NCI-H748 treated with DMSO at 0.1 percent for 48 hours (cell line): ENCODE measurements at regions not wholly inside any gene's neighbourhood (a gene's known extent, or its start where the extent isn't known, plus 50 kb on each side); places are given as distances from the start of the nearest gene placed in this dataset.
"Not testable (repeated sequence)": the region's sequence is repeated elsewhere in the genome, so short reads cannot be mapped to it uniquely, and the experiment has no call there.

ENCODE experiments used
- DNase-seq: peaks from one replicate; lab custom pipeline; 2025; lab: John Stamatoyannopoulos, UW

- no peak for DNase-seq
These were observed 1160.2 kb downstream of the FAM133A start for GRCh38 chrX:94834226-94834625.

GRCh38 chrX:94850811-94851210 is 1176.8 kb downstream of the FAM133A start:
- no peak for DNase-seq

GRCh38 chrX:94854251-94854650 is 1180.2 kb downstream of the FAM133A start:
- DNase-seq, result no peak

- DNase-seq, result not testable (repeated sequence)
These were observed 1188.5 kb downstream of the FAM133A start for GRCh38 chrX:94862470-94862869.

- no peak for DNase-seq
These were observed 1197.6 kb downstream of the FAM133A start for GRCh38 chrX:94871640-94872039.

- DNase-seq, result no peak
These were observed 1227.8 kb downstream of the FAM133A start for GRCh38 chrX:94901849-94902248.

- no peak for DNase-seq
These were observed 1234.2 kb downstream of the FAM133A start for GRCh38 chrX:94908171-94908570.

GRCh38 chrX:94908648-94909047 is 1234.6 kb downstream of the FAM133A start:
- DNase-seq, result no peak

GRCh38 chrX:94914235-94914634 is 1240.2 kb downstream of the FAM133A start:
- DNase-seq, result no peak

GRCh38 chrX:94932278-94932965 is 1258.4 kb downstream of the FAM133A start:
- no peak for DNase-seq

GRCh38 chrX:94936722-94937121 is 1262.7 kb downstream of the FAM133A start:
- no peak for DNase-seq

GRCh38 chrX:94937491-94937890 is 1263.5 kb downstream of the FAM133A start:
- DNase-seq, result no peak

- DNase-seq, result no peak
These were observed 1268.6 kb downstream of the FAM133A start for GRCh38 chrX:94942603-94943002.

GRCh38 chrX:94946137-94946536 is 1272.1 kb downstream of the FAM133A start:
- not testable (repeated sequence) for DNase-seq

- no peak for DNase-seq
These were observed 1287.7 kb downstream of the FAM133A start for GRCh38 chrX:94961730-94962129.

- no peak for DNase-seq
These were observed 1303.6 kb downstream of the FAM133A start for GRCh38 chrX:94977562-94977961.

- no peak for DNase-seq
These were observed 1304.0 kb downstream of the FAM133A start for GRCh38 chrX:94977986-94978385.
